ENCODE measurements at regions not wholly inside any gene's neighbourhood (a gene's known extent, or its start where the extent isn't known, plus 50 kb on each side); places are given as distances from the start of the nearest gene placed in this dataset.

DNA sequence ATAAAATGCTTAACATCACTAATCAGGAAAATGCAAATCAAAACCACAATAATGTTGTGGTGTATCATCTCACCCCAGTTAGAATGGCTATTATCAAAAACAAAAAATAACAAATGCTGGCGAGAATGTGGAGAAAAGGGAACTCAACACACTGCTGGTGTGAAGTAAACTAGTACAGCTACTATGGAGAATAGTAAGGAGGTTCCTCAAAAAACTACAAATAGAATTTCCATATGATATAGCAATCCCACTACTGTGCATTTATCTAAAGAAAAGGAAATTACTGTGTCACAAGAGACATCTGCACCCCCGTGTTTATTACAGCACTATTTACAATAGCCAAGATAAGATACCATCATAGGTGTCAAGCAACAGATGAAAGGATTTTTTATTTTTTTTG is 214.5 kb upstream of the RASA1 start:
- TF ChIP-seq, protein P1, sequence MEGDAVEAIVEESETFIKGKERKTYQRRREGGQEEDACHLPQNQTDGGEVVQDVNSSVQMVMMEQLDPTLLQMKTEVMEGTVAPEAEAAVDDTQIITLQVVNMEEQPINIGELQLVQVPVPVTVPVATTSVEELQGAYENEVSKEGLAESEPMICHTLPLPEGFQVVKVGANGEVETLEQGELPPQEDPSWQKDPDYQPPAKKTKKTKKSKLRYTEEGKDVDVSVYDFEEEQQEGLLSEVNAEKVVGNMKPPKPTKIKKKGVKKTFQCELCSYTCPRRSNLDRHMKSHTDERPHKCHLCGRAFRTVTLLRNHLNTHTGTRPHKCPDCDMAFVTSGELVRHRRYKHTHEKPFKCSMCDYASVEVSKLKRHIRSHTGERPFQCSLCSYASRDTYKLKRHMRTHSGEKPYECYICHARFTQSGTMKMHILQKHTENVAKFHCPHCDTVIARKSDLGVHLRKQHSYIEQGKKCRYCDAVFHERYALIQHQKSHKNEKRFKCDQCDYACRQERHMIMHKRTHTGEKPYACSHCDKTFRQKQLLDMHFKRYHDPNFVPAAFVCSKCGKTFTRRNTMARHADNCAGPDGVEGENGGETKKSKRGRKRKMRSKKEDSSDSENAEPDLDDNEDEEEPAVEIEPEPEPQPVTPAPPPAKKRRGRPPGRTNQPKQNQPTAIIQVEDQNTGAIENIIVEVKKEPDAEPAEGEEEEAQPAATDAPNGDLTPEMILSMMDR (IDR thresholded peaks at IDR 0.05): no peak
- H3K4me3 ChIP-seq: no peak overlapping the region
- no peaks in the 10 kb centered on the region for H3K27me3 ChIP-seq (ENCODE audit: insufficient read depth in 3 of 3, low read length in 2 of 3)
- intact Hi-C loops (cut with DNase I): no loop called here
- H3K36me3 ChIP-seq (ENCODE audit: insufficient read depth in 1 of 2, low read depth in 1 of 2): no peaks in the 10 kb centered on the region
- DNase-seq (no peak), ATAC-seq (no peak)
- H3K27ac ChIP-seq: no peak overlapping the region
- H3K9me3 ChIP-seq: no peaks in the 10 kb centered on the region
- no peaks in the 10 kb centered on the region for H3K4me1 ChIP-seq
- WGBS, 3 donors: 65 to 80% (median 75%) methylated on average over 2 of the region's 2 CpGs

DNA sequence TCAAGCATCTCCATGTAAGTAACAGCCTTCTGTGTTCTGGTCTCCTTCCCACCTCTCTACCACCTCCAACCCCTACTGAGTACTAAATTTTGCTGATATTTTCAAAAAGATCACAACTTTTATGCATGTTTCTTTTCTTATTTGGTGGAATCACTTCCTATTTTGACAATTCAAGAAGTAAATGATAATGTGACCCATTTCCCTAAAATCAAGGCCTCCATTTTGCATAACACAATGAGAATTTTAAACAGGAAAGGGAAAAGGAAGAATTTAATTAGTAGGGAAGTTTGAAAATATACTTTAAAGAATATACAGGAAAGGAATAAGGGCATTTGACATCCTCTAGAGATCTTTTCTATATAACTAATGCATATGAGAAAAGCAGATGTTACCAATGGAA is 212.9 kb upstream of the RASA1 start:
- no peak overlapping the region for H3K4me3 ChIP-seq
- H3K27me3 ChIP-seq (ENCODE audit: insufficient read depth in 3 of 3, low read length in 2 of 3): no peaks in the 10 kb centered on the region
- intact Hi-C loops (cut with DNase I): no loop called here
- H3K36me3 ChIP-seq (ENCODE audit: insufficient read depth in 1 of 2, low read depth in 1 of 2): no peaks in the 10 kb centered on the region
- no peaks in the 10 kb centered on the region for H3K9me3 ChIP-seq
- no peaks in the 10 kb centered on the region for H3K4me1 ChIP-seq
- ATAC-seq (no peak), DNase-seq (no peak)
- H3K27ac ChIP-seq: no peak overlapping the region
- TF ChIP-seq, protein P1 (IDR thresholded peaks at IDR 0.05): no peak

DNA sequence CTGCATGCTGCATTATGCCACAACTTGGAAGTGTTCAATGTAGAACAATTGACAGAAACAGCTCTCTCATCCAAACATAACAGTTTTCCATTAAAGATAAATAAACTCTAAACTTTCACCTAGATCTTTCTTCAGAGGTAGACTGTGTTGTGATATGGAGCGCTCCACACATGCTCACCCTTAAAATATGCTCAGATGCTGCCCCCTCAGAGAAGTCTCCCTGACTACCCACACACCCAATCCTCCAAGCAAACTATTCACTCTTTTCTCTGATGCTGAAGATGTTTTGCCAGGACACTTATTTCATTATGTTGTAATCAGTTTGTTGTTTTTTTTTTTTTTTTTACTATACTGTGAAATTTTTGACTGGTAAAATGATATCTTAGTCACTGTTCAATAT is 206.6 kb upstream of the RASA1 start:
- no peaks in the 10 kb centered on the region for H3K36me3 ChIP-seq (ENCODE audit: insufficient read depth in 1 of 2, low read depth in 1 of 2)
- no peak overlapping the region for H3K4me3 ChIP-seq
- 94 to 97% (median 97%) methylated on average over 1 of the region's 1 CpG for WGBS, 3 donors
- TF ChIP-seq, protein P1 (IDR thresholded peaks at IDR 0.05): no peak
- intact Hi-C loops (cut with DNase I): loop anchor here in 1 of 2 donors (10.0 kb wide), 1 partner anchor 334 kb away; no protein-coding TSS in a partner anchor
- no peaks in the 10 kb centered on the region for H3K4me1 ChIP-seq
- H3K27me3 ChIP-seq (ENCODE audit: insufficient read depth in 3 of 3, low read length in 2 of 3): no peaks in the 10 kb centered on the region
- DNase-seq (no peak), ATAC-seq (no peak)
- no peak overlapping the region for H3K27ac ChIP-seq
- no peaks in the 10 kb centered on the region for H3K9me3 ChIP-seq

DNA sequence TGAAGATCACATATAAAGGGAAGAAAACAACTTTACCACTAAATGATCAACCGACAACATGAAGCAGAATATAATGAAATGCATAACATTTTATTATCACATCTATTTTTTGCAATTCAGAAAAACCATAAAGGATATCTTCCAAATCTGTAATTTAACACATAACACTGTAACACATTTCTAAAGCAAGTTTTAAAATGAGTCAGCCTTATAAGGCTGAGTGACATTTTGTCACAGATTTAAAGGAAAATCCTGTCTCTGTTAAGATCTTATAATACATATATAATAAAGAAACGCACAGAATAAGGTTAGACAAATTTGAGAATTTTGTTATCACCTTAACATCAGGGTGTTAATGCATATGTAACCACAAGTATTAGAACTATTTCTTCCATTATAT is 198.4 kb upstream of the RASA1 start:
- H3K9me3 ChIP-seq: no peaks in the 10 kb centered on the region
- no peak for DNase-seq
- WGBS, 3 donors: 88 to 94% (median 90%) methylated on average over 2 of the region's 2 CpGs
- no peaks in the 10 kb centered on the region for H3K36me3 ChIP-seq (ENCODE audit: insufficient read depth in 1 of 2, low read depth in 1 of 2)
- no peak overlapping the region for H3K4me3 ChIP-seq
- H3K27ac ChIP-seq: no peak overlapping the region
- ATAC-seq: no peak
- H3K4me1 ChIP-seq: no peaks in the 10 kb centered on the region
- H3K27me3 ChIP-seq (ENCODE audit: insufficient read depth in 3 of 3, low read length in 2 of 3): no peaks in the 10 kb centered on the region
- TF ChIP-seq, protein P1 (IDR thresholded peaks at IDR 0.05): no peak
- intact Hi-C loops (cut with DNase I): loop anchor here in 1 of 2 donors (10.0 kb wide), 1 partner anchor 325 kb away; no protein-coding TSS in a partner anchor

DNA sequence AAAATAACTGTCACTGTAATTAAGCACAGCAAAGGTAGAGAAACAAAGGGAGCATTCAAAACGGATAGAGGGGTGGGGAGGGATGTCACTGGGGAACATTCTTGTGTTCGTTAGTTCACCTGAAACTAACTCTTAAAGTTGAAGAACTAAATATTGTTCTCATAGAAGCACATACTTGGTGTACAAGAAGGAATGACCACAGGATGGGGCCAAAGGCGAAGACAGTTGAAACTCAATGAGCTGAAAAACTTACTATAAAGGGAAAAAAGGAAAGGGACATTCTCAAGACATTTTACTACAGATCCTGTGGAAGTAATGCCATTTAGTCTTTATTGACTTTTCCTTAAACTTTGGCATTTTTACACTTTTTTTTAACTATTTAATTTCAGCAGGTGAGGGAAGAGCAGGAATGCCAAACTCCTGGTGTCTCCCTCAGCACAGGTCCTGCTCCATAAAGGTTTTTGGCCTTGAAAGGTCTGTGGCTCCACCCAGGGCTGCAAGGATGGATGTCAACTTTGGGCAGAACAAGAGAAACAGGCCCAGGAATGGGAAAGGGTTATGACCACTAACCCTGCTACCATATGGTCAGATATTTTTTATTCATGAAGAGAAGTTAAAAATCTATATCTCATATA is 197.6 kb upstream of the RASA1 start:
- DNase-seq: no peak
- H3K27ac ChIP-seq: no peak overlapping the region
- H3K4me1 ChIP-seq: no peaks in the 10 kb centered on the region
- intact Hi-C loops (cut with DNase I): loop anchor here in 1 of 2 donors (10.0 kb wide), 1 partner anchor 325 kb away; no protein-coding TSS in a partner anchor
- 28 to 38% (median 31%) methylated on average over 3 of the region's 3 CpGs for WGBS, 3 donors
- H3K9me3 ChIP-seq: no peaks in the 10 kb centered on the region
- TF ChIP-seq, protein P1 (IDR thresholded peaks at IDR 0.05): peak; percentile 28
- H3K4me3 ChIP-seq: no peak overlapping the region
- no peak for ATAC-seq
- no peaks in the 10 kb centered on the region for H3K27me3 ChIP-seq (ENCODE audit: insufficient read depth in 3 of 3, low read length in 2 of 3)
- H3K36me3 ChIP-seq (ENCODE audit: insufficient read depth in 1 of 2, low read depth in 1 of 2): no peaks in the 10 kb centered on the region
